ENCODE measurements at regions not wholly inside any gene's neighbourhood (a gene's known extent, or its start where the extent isn't known, plus 50 kb on each side); places are given as distances from the start of the nearest gene placed in this dataset.

- no peak for TF ChIP-seq POLR2A (IDR thresholded peaks at IDR 0.05)
- no peak for TF ChIP-seq CTCF (IDR thresholded peaks at IDR 0.05)
These were observed 177.6 kb downstream of the IRF8 start for GRCh38 chr16:86076606-86077005.
